Sigmoid colon (tissue), 4 donors: ENCODE measurements at regions not wholly inside any gene's neighbourhood (a gene's known extent, or its start where the extent isn't known, plus 50 kb on each side); places are given as distances from the start of the nearest gene placed in this dataset.

Experiments used
- EP300 ChIP-seq, 4 donors: sonication (generic); formaldehyde crosslinking; IDR thresholded peaks; one replicate each; pipeline ENCODE4 v1.6.1; 2017; ENCODE audit warnings: antibody characterized with exemption in 4 of 4
- POLR2A ChIP-seq, 2 donors: fragments of 450-650 bp; IDR thresholded peaks; one replicate each; pipeline ENCODE4 v1.6.1; 2016; ENCODE audit warnings: antibody characterized with exemption in 2 of 2, mild to moderate bottlenecking in 2 of 2, moderate library complexity in 2 of 2
- POLR2AphosphoS5 ChIP-seq, 4 donors: sonication (generic); formaldehyde crosslinking; IDR thresholded peaks; one replicate each; pipeline ENCODE4 v1.6.1; 2017; ENCODE audit warnings: antibody characterized with exemption in 4 of 4
- TF ChIP-seq, protein P1 (sequence below), 4 experiments: fragments of 450-650 bp in 3 of 4; fragments of 200-600 bp in 1 of 4; IDR thresholded peaks; one replicate each; pipeline ENCODE4 v1.5.1; 2016 to 2019; ENCODE audit warnings: antibody characterized with exemption in 4 of 4, mild to moderate bottlenecking in 3 of 4, moderate library complexity in 2 of 4

GRCh38 chr5:51821697-51822096, 438.4 kb downstream of the ISL1 start:
- TF ChIP-seq, protein P1, sequence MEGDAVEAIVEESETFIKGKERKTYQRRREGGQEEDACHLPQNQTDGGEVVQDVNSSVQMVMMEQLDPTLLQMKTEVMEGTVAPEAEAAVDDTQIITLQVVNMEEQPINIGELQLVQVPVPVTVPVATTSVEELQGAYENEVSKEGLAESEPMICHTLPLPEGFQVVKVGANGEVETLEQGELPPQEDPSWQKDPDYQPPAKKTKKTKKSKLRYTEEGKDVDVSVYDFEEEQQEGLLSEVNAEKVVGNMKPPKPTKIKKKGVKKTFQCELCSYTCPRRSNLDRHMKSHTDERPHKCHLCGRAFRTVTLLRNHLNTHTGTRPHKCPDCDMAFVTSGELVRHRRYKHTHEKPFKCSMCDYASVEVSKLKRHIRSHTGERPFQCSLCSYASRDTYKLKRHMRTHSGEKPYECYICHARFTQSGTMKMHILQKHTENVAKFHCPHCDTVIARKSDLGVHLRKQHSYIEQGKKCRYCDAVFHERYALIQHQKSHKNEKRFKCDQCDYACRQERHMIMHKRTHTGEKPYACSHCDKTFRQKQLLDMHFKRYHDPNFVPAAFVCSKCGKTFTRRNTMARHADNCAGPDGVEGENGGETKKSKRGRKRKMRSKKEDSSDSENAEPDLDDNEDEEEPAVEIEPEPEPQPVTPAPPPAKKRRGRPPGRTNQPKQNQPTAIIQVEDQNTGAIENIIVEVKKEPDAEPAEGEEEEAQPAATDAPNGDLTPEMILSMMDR (IDR thresholded peaks at IDR 0.05): no peak
- no peak for TF ChIP-seq POLR2A (IDR thresholded peaks at IDR 0.05)
- TF ChIP-seq POLR2AphosphoS5 (IDR thresholded peaks at IDR 0.05): no peak
- TF ChIP-seq EP300 (IDR thresholded peaks at IDR 0.05): no peak
